ENCODE measurements at regions not wholly inside any gene's neighbourhood (a gene's known extent, or its start where the extent isn't known, plus 50 kb on each side); places are given as distances from the start of the nearest gene placed in this dataset.

DNA sequence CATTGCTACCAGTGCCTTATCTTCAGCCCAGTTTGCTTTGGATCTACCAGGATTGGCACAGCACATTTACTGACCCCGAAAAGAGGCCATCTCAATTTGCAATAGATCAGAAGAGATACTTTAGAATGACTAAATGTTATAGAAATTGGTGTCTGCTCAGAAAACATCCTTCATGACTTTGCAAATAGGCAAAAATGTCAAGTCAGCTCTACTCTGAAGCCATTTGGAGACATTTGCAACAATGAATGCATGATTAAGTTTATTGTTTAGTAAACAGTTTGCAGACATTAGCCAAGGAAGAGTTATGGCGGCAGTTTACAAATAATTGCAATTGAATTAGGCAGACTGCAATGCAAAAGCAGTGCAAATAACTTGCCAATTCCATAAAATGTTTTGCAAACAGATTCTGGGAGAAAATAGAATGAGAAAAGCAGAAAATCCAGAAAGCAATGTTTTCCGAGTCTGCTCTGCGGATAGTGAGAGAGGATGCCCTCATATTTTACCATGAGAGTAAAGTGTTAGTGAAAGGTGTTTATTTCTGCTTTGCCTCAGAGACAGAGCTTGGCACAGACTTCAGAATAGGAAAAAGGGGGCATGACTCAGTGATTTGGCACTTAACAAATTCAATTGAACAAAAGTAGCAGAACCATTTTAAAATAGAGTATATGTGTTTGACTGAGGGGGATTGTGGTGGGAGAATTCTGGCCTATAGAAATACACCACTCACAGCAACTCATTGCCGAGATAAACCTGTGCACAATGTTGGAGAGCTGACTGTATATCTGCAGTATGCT, 334.9 kb upstream of the NR2F2 start:
- TF ChIP-seq, protein P1, sequence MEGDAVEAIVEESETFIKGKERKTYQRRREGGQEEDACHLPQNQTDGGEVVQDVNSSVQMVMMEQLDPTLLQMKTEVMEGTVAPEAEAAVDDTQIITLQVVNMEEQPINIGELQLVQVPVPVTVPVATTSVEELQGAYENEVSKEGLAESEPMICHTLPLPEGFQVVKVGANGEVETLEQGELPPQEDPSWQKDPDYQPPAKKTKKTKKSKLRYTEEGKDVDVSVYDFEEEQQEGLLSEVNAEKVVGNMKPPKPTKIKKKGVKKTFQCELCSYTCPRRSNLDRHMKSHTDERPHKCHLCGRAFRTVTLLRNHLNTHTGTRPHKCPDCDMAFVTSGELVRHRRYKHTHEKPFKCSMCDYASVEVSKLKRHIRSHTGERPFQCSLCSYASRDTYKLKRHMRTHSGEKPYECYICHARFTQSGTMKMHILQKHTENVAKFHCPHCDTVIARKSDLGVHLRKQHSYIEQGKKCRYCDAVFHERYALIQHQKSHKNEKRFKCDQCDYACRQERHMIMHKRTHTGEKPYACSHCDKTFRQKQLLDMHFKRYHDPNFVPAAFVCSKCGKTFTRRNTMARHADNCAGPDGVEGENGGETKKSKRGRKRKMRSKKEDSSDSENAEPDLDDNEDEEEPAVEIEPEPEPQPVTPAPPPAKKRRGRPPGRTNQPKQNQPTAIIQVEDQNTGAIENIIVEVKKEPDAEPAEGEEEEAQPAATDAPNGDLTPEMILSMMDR (IDR thresholded peaks at IDR 0.05): no peak
- no peak overlapping the region for H3K27ac ChIP-seq
- intact Hi-C loops (cut with DNase I; ENCODE audit: low total_unique reads): loop anchor here (10.0 kb wide), 1 partner anchor 309 kb away; no protein-coding TSS in a partner anchor
- no peaks in the 10 kb centered on the region for H3K27me3 ChIP-seq
- no peak overlapping the region for H3K4me3 ChIP-seq
- H3K36me3 ChIP-seq: no peaks in the 10 kb centered on the region
- no peaks in the 10 kb centered on the region for H3K9me3 ChIP-seq
- H3K4me1 ChIP-seq: peaks cover 0 to 9% (median 3%) of the 10 kb centered on the region in 4 donors
- no peak for DNase-seq

DNA sequence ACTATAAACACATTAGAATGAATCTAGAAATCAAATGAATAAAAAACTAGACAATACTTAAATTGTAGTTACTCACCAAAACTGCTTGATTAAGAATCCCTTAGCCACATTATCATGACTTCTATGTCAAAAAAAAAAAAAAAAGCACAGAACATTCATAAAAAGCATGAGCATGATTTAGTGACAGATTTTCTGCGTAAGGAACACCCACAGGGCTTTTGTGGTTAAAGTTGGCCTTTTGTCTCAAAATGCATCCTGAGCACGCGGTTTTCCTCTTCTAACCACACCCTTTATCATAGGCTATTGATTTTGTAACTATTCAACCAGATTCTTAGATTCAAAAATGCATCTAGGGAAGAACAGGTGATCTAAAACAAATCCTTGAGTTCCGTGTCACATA, 334.0 kb upstream of the NR2F2 start:
- intact Hi-C loops (cut with DNase I; ENCODE audit: low total_unique reads): loop anchor here (10.0 kb wide), 1 partner anchor 308 kb away; no protein-coding TSS in a partner anchor
- Histone ChIP-seq H3K27ac (no peak overlapping the region), H3K9me3 (no peaks in the 10 kb centered on the region), H3K4me3 (no peak overlapping the region), H3K4me1 (peaks cover 0 to 6% (median 0%) of the 10 kb centered on the region in 4 donors), H3K36me3 (no peaks in the 10 kb centered on the region), H3K27me3 (no peaks in the 10 kb centered on the region)
- no peak for DNase-seq
- TF ChIP-seq, protein P1 (IDR thresholded peaks at IDR 0.05): no peak

DNA sequence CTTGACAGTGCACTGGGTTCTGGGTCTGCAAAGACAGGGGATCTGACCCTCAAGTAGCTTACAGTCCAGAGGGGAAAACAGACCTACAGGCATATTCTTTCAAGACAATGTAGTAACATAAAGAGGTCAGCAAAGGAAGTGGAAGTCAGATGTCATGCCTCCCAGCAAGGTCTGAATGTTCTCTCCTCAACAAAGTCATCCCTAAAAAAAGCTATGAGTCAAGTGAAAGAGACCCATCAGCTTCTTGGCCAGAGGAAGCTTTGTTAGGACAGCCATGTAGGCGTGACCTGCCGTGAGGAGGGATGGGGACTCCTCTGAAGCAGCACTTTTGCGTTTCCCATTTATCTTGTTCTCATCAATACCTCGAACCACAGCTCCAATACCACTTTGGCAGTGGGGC, 331.6 kb upstream of the NR2F2 start:
- Histone ChIP-seq H3K9me3 (no peaks in the 10 kb centered on the region), H3K4me1 (peaks cover 0 to 6% (median 0%) of the 10 kb centered on the region in 4 donors), H3K27me3 (no peaks in the 10 kb centered on the region), H3K4me3 (no peak overlapping the region), H3K27ac (no peak overlapping the region), H3K36me3 (no peaks in the 10 kb centered on the region)
- DNase-seq: no peak
- TF ChIP-seq, protein P1 (IDR thresholded peaks at IDR 0.05): no peak
- intact Hi-C loops (cut with DNase I; ENCODE audit: low total_unique reads): loop anchor here (10.0 kb wide), 1 partner anchor 306 kb away; no protein-coding TSS in a partner anchor

DNA sequence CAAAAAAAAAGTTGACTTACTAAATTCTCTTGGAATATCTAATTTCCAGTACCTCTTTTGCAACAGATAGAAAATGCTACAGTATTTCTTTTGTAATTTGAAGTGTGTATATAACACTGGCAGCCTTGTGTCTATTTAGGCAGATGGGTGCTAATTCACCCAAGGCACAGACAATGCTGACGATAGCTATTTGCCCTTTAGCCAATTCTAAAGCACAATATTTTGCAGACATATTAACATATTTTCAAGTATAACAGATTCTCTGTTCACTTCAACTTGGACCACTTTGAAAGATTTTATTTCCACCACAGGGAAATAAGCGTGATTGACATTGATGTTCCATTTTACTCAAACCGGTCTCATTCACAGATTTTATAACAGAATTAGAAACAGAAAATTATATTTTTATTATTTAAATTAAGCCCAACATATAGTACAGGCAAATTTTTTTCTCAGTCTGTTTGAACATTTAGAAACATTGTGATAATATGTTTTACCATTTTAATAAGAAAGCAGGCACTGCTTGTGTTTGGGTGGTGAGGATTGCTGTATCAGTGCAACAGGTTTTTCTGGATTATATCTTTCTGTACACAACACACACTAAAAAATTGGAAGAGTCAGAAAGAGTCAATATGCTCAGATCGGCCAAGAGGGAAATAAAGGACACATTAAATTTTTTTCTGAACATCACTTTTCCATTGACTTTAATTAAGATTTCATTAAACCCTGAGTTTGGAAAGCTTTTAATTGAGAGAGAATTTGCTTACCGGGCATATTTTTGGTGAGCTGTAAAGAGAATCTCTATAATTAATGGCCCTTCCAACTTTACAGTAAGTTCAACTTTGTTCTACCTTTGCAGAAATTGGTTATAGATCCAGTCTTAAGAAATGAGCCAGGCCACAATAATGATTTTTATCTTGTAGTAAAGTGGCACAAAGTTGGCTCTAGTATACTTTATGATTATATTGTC, 327.3 kb upstream of the NR2F2 start:
- no peaks in the 10 kb centered on the region for H3K27me3 ChIP-seq
- H3K27ac ChIP-seq: no peak overlapping the region
- no peak overlapping the region for H3K4me3 ChIP-seq
- no peak for DNase-seq
- intact Hi-C loops (cut with DNase I; ENCODE audit: low total_unique reads): no loop called here
- TF ChIP-seq, protein P1 (IDR thresholded peaks at IDR 0.05): no peak
- H3K9me3 ChIP-seq: no peaks in the 10 kb centered on the region
- no peaks in the 10 kb centered on the region for H3K36me3 ChIP-seq
- peaks cover 0 to 8% (median 2%) of the 10 kb centered on the region in 4 donors for H3K4me1 ChIP-seq

DNA sequence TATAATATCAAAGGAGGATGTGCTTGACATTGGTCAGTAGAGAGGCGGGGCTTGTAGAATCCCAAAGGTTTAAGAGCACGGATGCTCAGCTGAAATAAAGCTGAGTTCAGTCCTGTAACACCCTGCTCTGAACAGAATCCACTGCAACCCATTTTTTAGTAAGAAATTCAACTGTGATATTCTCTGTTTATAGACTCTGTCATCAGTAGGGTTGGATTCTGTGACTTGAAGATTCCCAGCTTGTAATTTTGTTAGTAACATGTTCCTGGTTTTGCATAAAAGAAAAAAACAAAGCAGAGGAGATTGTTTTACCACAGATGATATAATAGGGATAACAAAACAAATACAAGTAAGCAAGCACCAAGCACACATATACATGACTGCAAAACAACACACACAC, 324.6 kb upstream of the NR2F2 start:
- H3K36me3 ChIP-seq: no peaks in the 10 kb centered on the region
- TF ChIP-seq, protein P1 (IDR thresholded peaks at IDR 0.05): no peak

More for the DNA sequence above, 324.6 kb upstream of the NR2F2 start:
- no peak overlapping the region for H3K27ac ChIP-seq
- intact Hi-C loops (cut with DNase I; ENCODE audit: low total_unique reads): no loop called here
- no peak for DNase-seq
- H3K9me3 ChIP-seq: no peaks in the 10 kb centered on the region
- H3K27me3 ChIP-seq: no peaks in the 10 kb centered on the region
- peaks cover 0 to 8% (median 2%) of the 10 kb centered on the region in 4 donors for H3K4me1 ChIP-seq
- no peak overlapping the region for H3K4me3 ChIP-seq
